Aorta (tissue), 5 donors: ENCODE measurements at regions not wholly inside any gene's neighbourhood (a gene's known extent, or its start where the extent isn't known, plus 50 kb on each side); places are given as distances from the start of the nearest gene placed in this dataset.
"Not testable (repeated sequence)": the region's sequence is repeated elsewhere in the genome, so short reads cannot be mapped to it uniquely, and the experiment has no call there.

Source experiments
- ATAC-seq: fragments of 200-7000 bp; cut with Tn5 transposase; one replicate; pipeline ENCODE4 v1.9.1; 2022; ENCODE audit warnings: moderate library complexity; ENCODE audit not compliant: low FRiP score
- DNase-seq, 2 donors: peaks; one replicate each; pipeline ENCODE4 v3.0.0-alpha.2; 2020
- H3K27ac ChIP-seq, 2 donors: one replicate each; pipeline ENCODE4 v1.5.1; 2013; ENCODE audit warnings: low read length in 2 of 2, mild to moderate bottlenecking in 2 of 2, moderate library complexity in 2 of 2, control low read depth in 1 of 2, inconsistent platforms in 1 of 2, low read depth in 1 of 2
- H3K27me3 ChIP-seq, 2 donors: one replicate each; pipeline ENCODE4 v1.6.1; 2013; ENCODE audit warnings: control low read depth in 1 of 2, low read length in 1 of 2, mild to moderate bottlenecking in 1 of 2, moderate library complexity in 1 of 2; ENCODE audit not compliant: insufficient read depth in 2 of 2, control insufficient read depth in 1 of 2
- H3K36me3 ChIP-seq, 2 donors: one replicate each; pipeline ENCODE4 v1.6.1; 2013; ENCODE audit warnings: control low read depth in 1 of 2, low read length in 1 of 2, mild to moderate bottlenecking in 1 of 2; ENCODE audit not compliant: insufficient read depth in 2 of 2, control insufficient read depth in 1 of 2
- H3K4me1 ChIP-seq, 2 donors: one replicate each; pipeline ENCODE4 v1.6.1; 2013; ENCODE audit warnings: low read length in 2 of 2, control low read depth in 1 of 2, mild to moderate bottlenecking in 1 of 2, moderate library complexity in 1 of 2; ENCODE audit not compliant: insufficient read depth in 2 of 2, control insufficient read depth in 1 of 2
- H3K4me3 ChIP-seq, 2 donors: one replicate each; pipeline ENCODE4 v1.5.1; 2013; ENCODE audit warnings: low read length in 2 of 2, control low read depth in 1 of 2, mild to moderate bottlenecking in 1 of 2
- H3K9me3 ChIP-seq: one replicate; pipeline ENCODE4 v1.6.1; 2013; ENCODE audit warnings: mild to moderate bottlenecking, low read length; ENCODE audit not compliant: control insufficient read depth
- WGBS, 2 donors: extraction: QIAGEN DNeasy Blood & Tissue Kit; methylation state at CpG; one replicate each; pipeline ENCODE4 v1.1.7; 2013; 5-methylcytosine and 5-hydroxymethylcytosine counted together
- intact Hi-C, 2 donors: fragments of 100-400 bp; cut with DNase I; formaldehyde crosslinking; loops; one replicate each; pipeline versions ENCODE4 v1.14.2 to v1.15.0; 2022
- donor health status: healthy with polysubstance abuse.
- donor health status: Bipolar disorder and iron deficiency.
- donor health status: DM: no; HTN: no; CAD: no.
- donor health status: DM: no; HTN: no; CAD: no.
- donor health status: DM: yes; HTN: yes; CAD: no.

DNA sequence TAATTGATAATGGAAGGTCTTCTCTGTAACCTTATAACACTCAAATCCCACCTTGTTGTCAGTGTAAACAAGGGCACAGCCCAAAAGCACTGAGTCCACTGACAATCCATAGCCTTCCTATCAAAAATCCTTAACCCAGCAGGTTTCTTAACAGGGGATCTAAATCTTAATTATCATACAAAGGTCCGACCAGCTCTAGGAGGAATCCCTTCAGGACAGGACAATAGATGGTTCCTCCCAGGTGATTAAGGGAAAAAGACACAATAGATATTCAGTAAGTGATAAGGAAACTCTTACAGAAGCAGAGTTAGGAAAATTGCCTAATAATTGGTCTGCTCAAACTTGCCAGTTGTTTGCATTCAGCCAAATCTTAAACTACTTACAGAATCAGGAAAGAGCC, 951.9 kb upstream of the CTNND2 start:
- H3K4me3 ChIP-seq, DNase-seq, H3K36me3 ChIP-seq, intact Hi-C loops, H3K9me3 ChIP-seq, ATAC-seq, H3K27me3 ChIP-seq, H3K4me1 ChIP-seq, H3K27ac ChIP-seq: not testable (repeated sequence)
- 59% methylated on average over 1 of the region's 1 CpG for WGBS, 2 donors

DNA sequence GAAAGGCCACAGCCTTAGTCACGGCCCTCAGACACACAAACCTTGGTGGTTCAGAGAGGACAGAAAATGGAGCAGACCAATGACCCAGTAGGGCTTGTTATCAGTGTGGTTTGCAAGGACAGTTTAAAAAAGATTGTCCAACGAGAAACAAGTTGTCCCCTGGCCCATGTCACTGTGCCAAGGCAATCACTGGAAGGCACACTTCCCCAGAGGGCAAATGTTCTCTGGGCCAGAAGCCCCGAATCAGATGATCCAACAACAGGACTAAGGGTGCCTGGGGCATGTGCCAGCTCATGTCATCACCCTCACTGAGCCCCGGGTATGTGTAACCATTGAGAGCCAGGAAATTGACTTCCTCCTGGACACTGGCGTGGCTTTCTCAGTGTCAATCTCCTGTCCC, 950.1 kb upstream of the CTNND2 start:
- Histone ChIP-seq H3K27me3 (no peaks in the 10 kb centered on the region), H3K27ac (no peak overlapping the region), H3K9me3 (no peaks in the 10 kb centered on the region), H3K4me1 (no peaks in the 10 kb centered on the region), H3K36me3 (no peaks in the 10 kb centered on the region), H3K4me3 (no peak overlapping the region)
- intact Hi-C loops = no loop called here
- WGBS, 2 donors = 46 to 49% methylated on average over 5 of the region's 5 CpGs
- no peak for ATAC-seq
- no peak for DNase-seq

DNA sequence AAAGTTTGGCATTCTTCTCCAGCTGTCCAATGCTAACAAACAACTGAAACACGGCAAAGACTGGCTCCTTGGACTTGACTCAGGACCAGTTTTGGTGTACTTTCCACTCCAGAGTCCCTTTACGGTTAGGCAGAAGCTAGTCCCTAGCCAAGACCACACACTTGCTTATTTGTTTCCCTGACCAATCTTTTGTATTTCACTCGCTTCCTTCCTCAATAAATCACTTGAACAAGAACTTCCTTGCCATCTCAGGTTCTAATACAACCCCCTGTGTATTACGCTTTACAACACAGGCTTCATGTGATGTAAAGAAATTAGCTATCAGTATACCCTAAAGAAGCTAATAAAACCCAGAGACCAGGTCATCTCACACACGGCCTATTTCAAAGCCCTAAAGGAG, 947.5 kb upstream of the CTNND2 start:
- intact Hi-C loops = no loop called here
- H3K4me3 ChIP-seq = no peak overlapping the region
- no peaks in the 10 kb centered on the region for H3K9me3 ChIP-seq
- no peaks in the 10 kb centered on the region for H3K27me3 ChIP-seq
- no peaks in the 10 kb centered on the region for H3K4me1 ChIP-seq
- WGBS, 2 donors = 67 to 75% methylated on average over 5 of the region's 5 CpGs
- H3K36me3 ChIP-seq = no peaks in the 10 kb centered on the region
- DNase-seq (no peak), ATAC-seq (no peak)
- H3K27ac ChIP-seq = no peak overlapping the region

DNA sequence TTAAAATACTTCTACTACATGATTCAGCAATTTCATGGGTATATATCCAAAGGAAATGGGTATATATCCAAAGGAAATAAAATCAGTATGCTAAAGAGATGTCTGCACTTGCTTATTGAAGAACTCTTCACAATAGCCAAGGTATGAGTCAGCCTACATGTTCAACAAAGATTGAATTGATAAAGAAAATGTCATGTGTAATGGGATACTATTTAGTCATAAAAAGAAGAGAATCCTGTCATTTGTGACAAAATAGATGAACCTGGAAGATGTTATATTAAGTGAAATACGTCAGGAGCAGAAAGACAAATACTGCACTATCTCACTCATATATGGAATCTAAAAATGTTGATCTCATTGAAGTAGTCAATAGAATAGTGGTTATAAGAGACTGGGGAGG, 944.5 kb upstream of the CTNND2 start:
- 60% methylated on average over 1 of the region's 1 CpG for WGBS, 2 donors
- DNase-seq (no peak), ATAC-seq (no peak)
- H3K9me3 ChIP-seq = no peaks in the 10 kb centered on the region
- intact Hi-C loops = no loop called here
- H3K27ac ChIP-seq = no peak overlapping the region
- no peaks in the 10 kb centered on the region for H3K27me3 ChIP-seq
- no peaks in the 10 kb centered on the region for H3K4me1 ChIP-seq
- H3K36me3 ChIP-seq = no peaks in the 10 kb centered on the region
- H3K4me3 ChIP-seq = no peak overlapping the region

DNA sequence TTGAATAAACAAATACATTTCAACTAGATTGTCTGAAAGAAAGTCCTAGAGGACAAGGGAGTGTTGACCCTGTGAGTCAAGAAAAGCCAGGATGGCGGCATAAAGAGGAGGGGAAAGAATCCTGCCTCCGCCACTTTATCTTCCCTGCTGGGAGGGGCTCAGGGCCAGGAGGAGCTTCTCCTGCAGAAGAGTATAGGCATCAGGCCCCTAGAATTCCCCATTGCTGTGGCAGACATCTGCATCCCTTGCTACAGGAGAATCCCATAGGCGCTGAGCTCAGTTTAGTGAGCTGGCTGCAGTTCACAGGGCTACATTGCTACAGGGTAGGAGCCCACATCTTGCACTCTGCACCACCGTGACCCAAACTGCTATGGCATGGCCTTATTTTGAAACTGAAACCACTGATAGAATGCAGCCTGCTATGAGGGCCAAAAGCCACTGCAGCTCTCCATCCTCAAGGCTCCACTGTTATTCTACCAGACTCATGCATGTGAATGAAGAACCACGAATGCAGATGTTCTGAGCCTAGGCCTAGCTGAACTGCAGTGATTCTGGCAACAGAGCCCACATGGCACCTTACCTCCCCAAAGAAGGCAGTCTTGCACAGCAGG, 941.4 kb upstream of the CTNND2 start:
- no peaks in the 10 kb centered on the region for H3K9me3 ChIP-seq
- H3K4me1 ChIP-seq = no peaks in the 10 kb centered on the region
- WGBS, 2 donors = 73 to 74% methylated on average over 5 of the region's 5 CpGs
- H3K36me3 ChIP-seq = no peaks in the 10 kb centered on the region
- intact Hi-C loops = no loop called here
- DNase-seq = no peak
- H3K27me3 ChIP-seq = no peaks in the 10 kb centered on the region
- H3K4me3 ChIP-seq = no peak overlapping the region
- no peak overlapping the region for H3K27ac ChIP-seq
- ATAC-seq = no peak

DNA sequence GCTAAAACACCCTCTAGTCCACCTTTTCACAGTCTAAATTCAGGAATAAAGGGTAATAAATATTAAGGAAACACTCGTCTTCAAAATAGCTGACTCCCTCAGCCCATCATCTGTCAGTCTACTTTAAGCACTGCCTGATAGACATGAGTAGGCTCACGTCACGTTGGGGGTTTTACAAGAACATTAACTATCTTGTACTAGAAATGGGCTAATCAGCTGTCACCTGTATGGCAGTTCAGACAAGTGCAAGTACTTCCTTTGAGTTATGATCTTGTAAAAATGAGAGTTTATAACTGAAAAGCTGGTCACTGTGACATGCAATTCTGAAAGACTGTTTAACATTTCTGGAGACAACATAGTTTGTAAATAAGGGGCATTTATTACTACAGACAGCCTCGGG, 936.7 kb upstream of the CTNND2 start:
- WGBS, 2 donors = 41 to 51% methylated on average over 4 of the region's 4 CpGs
- Histone ChIP-seq H3K4me3 (no peak overlapping the region), H3K4me1 (no peaks in the 10 kb centered on the region), H3K36me3 (no peaks in the 10 kb centered on the region), H3K27me3 (no peaks in the 10 kb centered on the region), H3K27ac (no peak overlapping the region), H3K9me3 (no peaks in the 10 kb centered on the region)
- intact Hi-C loops = no loop called here
- DNase-seq (no peak), ATAC-seq (no peak)

DNA sequence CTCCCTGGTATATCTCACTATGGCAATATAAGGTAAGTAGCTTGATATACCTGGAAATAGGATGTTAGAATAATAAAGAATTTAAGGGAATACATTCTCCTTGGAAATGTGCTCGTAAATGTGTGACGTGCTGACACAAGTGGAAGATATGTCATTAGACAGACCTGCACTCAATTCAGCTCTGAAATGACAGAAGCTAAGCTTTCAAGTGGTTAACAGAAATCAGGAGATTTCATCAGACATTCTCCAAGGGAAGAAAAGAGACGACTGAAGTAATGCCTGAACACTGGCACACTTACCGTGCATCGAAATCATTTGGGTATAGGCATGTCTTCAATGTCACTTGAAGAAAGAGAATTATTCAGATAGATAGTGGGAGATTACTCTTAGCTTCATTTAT, 933.3 kb upstream of the CTNND2 start:
- ATAC-seq (no peak), DNase-seq (no peak)
- 74 to 76% methylated on average over 5 of the region's 5 CpGs for WGBS, 2 donors
- Histone ChIP-seq H3K27ac (no peak overlapping the region), H3K27me3 (no peaks in the 10 kb centered on the region), H3K4me1 (no peaks in the 10 kb centered on the region), H3K9me3 (no peaks in the 10 kb centered on the region), H3K36me3 (no peaks in the 10 kb centered on the region), H3K4me3 (no peak overlapping the region)
- intact Hi-C loops = no loop called here

DNA sequence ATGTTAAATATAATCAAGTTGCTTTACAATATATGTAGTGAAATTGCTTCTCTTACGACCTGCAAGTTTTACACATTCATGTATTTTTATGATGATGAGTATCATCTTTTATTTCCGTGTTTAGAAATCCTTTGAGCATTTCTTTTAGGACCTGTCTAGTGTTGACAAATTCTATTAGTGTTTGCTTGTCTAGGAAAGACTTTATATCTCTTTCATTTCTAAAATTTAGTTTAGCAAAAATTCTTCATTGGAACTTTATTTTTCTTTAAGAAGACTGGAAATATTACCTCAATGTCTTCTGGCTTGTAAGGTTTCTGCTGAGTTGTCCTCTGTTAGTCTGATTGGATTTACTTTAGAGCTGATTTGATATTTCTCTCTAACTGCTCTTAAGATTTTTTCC, 920.9 kb upstream of the CTNND2 start:
- Histone ChIP-seq H3K4me1 (no peaks in the 10 kb centered on the region), H3K4me3 (no peak overlapping the region), H3K27me3 (no peaks in the 10 kb centered on the region), H3K9me3 (peaks cover 2% of the 10 kb centered on the region), H3K36me3 (no peaks in the 10 kb centered on the region), H3K27ac (no peak overlapping the region)
- intact Hi-C loops = no loop called here
- no peak for DNase-seq
- WGBS, 2 donors = 71 to 78% methylated on average over 2 of the region's 2 CpGs
- no peak for ATAC-seq

DNA sequence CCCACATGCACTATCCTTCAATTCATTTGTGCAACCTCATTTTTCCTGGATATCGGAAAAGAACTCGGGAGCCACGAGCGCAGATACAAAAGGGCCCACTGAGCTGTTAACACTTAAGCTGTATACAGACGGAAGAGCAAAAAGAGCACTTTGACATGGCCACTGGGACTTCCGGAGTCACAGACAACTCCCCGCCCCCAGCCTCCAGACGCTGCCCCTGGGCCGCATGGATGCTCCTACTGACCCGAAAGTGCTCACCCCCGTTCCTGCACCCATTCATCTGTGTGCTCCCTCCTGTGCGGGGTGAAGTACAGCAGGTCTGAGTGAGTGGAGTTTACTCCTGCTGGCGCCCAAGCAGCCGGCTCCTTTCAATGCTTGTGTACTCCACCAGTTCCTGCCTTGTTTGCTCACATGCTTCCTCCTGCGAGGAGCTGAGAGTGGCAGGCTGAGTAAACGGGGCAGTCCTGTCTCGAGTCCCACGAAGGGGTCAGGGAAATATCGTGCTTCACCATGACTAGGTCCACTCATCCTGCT, 901.0 kb upstream of the CTNND2 start:
- DNase-seq (no peak), ATAC-seq (no peak)
- no peak overlapping the region for H3K27ac ChIP-seq
- H3K27me3 ChIP-seq = no peaks in the 10 kb centered on the region
- no peaks in the 10 kb centered on the region for H3K9me3 ChIP-seq
- no peak overlapping the region for H3K4me3 ChIP-seq
- WGBS, 2 donors = 76 to 81% methylated on average over 19 of the region's 19 CpGs
- H3K36me3 ChIP-seq = no peaks in the 10 kb centered on the region
- intact Hi-C loops = no loop called here
- H3K4me1 ChIP-seq = no peaks in the 10 kb centered on the region
